ENCODE measurements at regions not wholly inside any gene's neighbourhood (a gene's known extent, or its start where the extent isn't known, plus 50 kb on each side); places are given as distances from the start of the nearest gene placed in this dataset.

DNA sequence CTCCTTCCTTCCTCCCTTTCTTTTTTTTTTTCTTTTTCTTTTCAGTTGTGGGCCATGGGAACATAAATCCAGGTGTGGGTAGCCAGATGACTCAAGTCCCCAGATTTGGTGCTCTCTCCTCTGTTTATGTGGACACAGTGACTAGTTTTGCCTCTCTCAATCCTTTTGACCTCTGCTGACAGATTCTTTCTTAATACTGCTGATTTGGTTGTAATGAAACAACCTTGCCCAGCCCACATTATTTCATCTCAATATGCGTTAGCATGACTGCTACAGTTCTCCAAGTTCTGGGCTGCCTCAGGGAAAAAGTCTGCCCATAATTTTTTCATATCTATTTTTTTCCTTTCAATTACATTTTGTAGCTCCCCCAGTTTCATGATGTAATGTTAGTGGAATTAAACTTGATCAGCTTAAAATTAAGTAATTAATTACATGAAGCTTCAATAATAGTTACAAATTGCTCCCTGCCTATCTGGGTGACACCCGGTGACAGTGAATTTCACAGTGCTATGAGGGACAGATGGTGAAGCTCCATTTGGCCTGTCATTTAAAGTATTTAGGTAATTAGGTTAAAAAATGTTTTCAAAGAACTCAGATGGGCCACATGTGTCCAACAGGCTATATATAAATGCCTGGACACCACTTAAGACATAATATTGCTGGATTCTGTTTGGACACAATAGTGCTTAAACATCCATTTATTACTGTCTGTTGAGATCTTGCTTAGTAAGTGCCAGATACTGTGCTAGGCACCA, 118.8 kb upstream of the FRY start:
- no peaks in the 10 kb centered on the region for H3K36me3 Mint-ChIP-seq (ENCODE audit: low read depth)
- TF ChIP-seq CTCF (IDR thresholded peaks at IDR 0.05) = no peak
- DNase-seq (no peak), ATAC-seq (ENCODE audit: low read depth) (no peak)
- H3K9me3 Mint-ChIP-seq = no peaks in the 10 kb centered on the region
- POLR2A ChIA-PET = interaction anchor here (0.7 kb wide), 1 partner anchor 98 kb away, joined by 4 read pairs; no protein-coding TSS in a partner anchor
- CTCF ChIA-PET = no interaction called here
- H3K4me3 Mint-ChIP-seq = no peak overlapping the region
- no peaks in the 10 kb centered on the region for H3K27me3 Mint-ChIP-seq
- intact Hi-C loops (cut with micrococcal nuclease) = loop anchor here (5.0 kb wide), 2 partner anchors 514 to 739 kb away; partner anchors contain the start of gene N4BP2L1
- H3K4me1 Mint-ChIP-seq = peaks cover 14% of the 10 kb centered on the region
- no peak overlapping the region for H3K27ac Mint-ChIP-seq

DNA sequence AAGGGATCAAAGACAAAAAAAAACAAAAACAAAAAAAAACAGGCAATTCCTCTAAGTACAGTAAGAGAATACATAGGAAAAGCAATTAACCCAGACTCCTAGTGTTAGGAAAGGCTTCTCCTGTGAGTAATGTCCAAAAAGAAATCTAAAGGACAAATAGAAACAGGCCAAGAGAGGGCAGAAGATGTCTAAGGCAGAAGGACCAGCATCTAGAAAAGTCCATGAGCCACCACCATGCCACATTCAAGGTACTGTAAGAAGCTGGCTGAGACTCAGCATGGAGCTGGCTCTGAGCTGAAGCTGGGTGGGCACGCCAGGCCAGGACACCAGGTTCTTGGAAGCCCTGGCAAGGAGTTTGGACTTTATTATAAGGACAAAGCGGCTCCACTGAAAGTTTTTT, 118.1 kb upstream of the FRY start:
- ChIA-PET POLR2A (interaction anchor here (0.6 kb wide), 1 partner anchor 14 kb away, joined by 4 read pairs; no protein-coding TSS in a partner anchor), CTCF (no interaction called here)
- Mint-ChIP-seq H3K4me3 (no peak overlapping the region), H3K36me3 (ENCODE audit: low read depth) (no peaks in the 10 kb centered on the region), H3K9me3 (no peaks in the 10 kb centered on the region), H3K27me3 (no peaks in the 10 kb centered on the region), H3K27ac (no peak overlapping the region), H3K4me1 (peaks cover 14% of the 10 kb centered on the region)
- no peak for ATAC-seq (ENCODE audit: low read depth)
- no peak for DNase-seq
- intact Hi-C loops (cut with micrococcal nuclease) = loop anchor here (5.0 kb wide), 2 partner anchors 514 to 739 kb away; partner anchors contain the start of gene N4BP2L1
- no peak for TF ChIP-seq CTCF (IDR thresholded peaks at IDR 0.05)

DNA sequence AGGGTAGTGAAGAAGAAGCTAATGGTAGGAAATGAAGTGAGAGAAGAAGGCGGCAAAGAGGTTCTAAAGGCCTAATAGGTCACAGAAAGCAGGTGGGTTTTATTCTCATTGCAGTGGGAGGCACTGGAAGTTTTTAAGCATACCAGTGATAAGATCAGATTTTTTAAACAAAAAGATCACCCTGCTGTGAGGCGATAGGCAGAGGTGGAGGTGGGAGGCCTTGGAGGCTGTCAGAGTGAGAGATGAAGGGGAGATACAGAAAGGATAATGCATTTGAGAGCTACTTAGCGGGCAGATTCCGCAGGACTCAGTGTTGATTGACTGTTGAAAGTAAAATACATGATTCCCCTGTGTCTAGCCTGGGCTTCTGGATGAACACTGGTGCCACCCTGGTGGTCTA, 116.7 kb upstream of the FRY start:
- Mint-ChIP-seq H3K9me3 (no peaks in the 10 kb centered on the region), H3K27ac (no peak overlapping the region)
- POLR2A ChIA-PET = no interaction called here

GRCh38 chr13:31918707-31919106, 112.9 kb upstream of the FRY start:
- Mint-ChIP-seq H3K9me3 (no peaks in the 10 kb centered on the region), H3K4me3 (no peak overlapping the region), H3K27ac (no peak overlapping the region), H3K27me3 (no peaks in the 10 kb centered on the region), H3K4me1 (peaks cover 9% of the 10 kb centered on the region), H3K36me3 (ENCODE audit: low read depth) (no peaks in the 10 kb centered on the region)
- no peak for DNase-seq
- intact Hi-C loops (cut with micrococcal nuclease) = no loop called here
- ATAC-seq (ENCODE audit: low read depth) = no peak
- ChIA-PET CTCF (interaction anchor here (0.6 to 1.8 kb wide), 2 partner anchors 9 to 63 kb away, joined by 3 to 13 read pairs; no protein-coding TSS in a partner anchor), POLR2A (interaction anchor here (0.5 kb wide), 1 partner anchor 9 kb away, joined by 4 read pairs; no protein-coding TSS in a partner anchor)
- TF ChIP-seq CTCF (IDR thresholded peaks at IDR 0.05) = no peak

More for the DNA sequence above, 116.7 kb upstream of the FRY start:
- Mint-ChIP-seq H3K36me3 (ENCODE audit: low read depth) (no peaks in the 10 kb centered on the region), H3K27me3 (no peaks in the 10 kb centered on the region), H3K4me1 (peaks cover 14% of the 10 kb centered on the region), H3K4me3 (no peak overlapping the region)
- CTCF ChIA-PET = no interaction called here
- no peak for DNase-seq
- no peak for ATAC-seq (ENCODE audit: low read depth)
- intact Hi-C loops (cut with micrococcal nuclease) = loop anchor here (5.0 kb wide), 2 partner anchors 512 to 737 kb away; partner anchors contain the start of gene N4BP2L1
- no peak for TF ChIP-seq CTCF (IDR thresholded peaks at IDR 0.05)

DNA sequence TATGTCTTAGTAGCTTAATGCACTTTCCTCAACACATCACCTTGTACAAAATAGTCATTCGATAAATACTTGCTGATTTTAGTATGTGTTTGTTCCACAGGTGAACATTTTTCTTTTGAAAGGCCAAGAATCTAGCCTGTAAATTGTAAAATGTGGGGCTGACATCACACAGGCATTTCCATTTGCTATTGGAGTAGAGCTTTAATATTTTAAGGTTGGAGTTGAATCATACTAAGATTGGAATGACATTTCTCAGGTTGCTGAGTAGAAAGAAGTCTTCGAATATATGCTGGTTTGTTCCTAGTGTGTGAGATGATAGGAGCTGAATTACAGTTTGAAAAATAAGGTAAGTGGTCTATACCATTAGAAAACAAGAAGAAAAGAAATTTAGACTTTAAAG, 112.3 kb upstream of the FRY start:
- intact Hi-C loops (cut with micrococcal nuclease) = no loop called here
- Mint-ChIP-seq H3K27ac (no peak overlapping the region), H3K9me3 (no peaks in the 10 kb centered on the region), H3K36me3 (ENCODE audit: low read depth) (no peaks in the 10 kb centered on the region), H3K27me3 (no peaks in the 10 kb centered on the region), H3K4me1 (peaks cover 9% of the 10 kb centered on the region), H3K4me3 (no peak overlapping the region)
- no peak for DNase-seq
- no peak for TF ChIP-seq CTCF (IDR thresholded peaks at IDR 0.05)
- CTCF ChIA-PET = interaction anchor here (0.6 to 1.8 kb wide), 2 partner anchors 9 to 62 kb away, joined by 3 to 13 read pairs; no protein-coding TSS in a partner anchor
- POLR2A ChIA-PET = interaction anchor here (0.5 kb wide), 1 partner anchor 9 kb away, joined by 4 read pairs; no protein-coding TSS in a partner anchor
- ATAC-seq (ENCODE audit: low read depth) = no peak
